Panc1 (cell line): ENCODE measurements at regions not wholly inside any gene's neighbourhood (a gene's known extent, or its start where the extent isn't known, plus 50 kb on each side); places are given as distances from the start of the nearest gene placed in this dataset.

Experiments
- ATAC-seq: fragments of 200-7000 bp; cut with Tn5 transposase; 2 replicates; pipeline ENCODE4 v1.9.1; 2020; ENCODE audit warnings: mild to moderate bottlenecking, moderate library complexity
- BruUV-seq: library from RNA; stranded (reverse); fragments of 400-500 nt; replicated peaks from 2 replicates; lab custom pipeline; 2021; lab: Mats Ljungman, UMichigan
- CTCF ChIA-PET: fragments of 300-600 bp; sonication (Branson Sonifier 250); formaldehyde crosslinking; loops from one replicate; lab custom pipeline; 2022; ENCODE audit warnings: antibody characterized with exemption; lab: Charles Lee
- POLR2A ChIA-PET: fragments of 300-600 bp; sonication (Branson Sonifier 250); formaldehyde crosslinking; loops from one replicate; lab custom pipeline; 2022; ENCODE audit warnings: antibody characterized with exemption; lab: Charles Lee
- DNase-seq: peaks from one replicate; pipeline ENCODE4 v3.0.0-alpha.2; 2010; ENCODE audit warnings: low read depth, low spot score
- H3K27ac ChIP-seq: 2 replicates; pipeline ENCODE4 v1.5.1; 2011; ENCODE audit warnings: mild to moderate bottlenecking, low read length, inconsistent platforms
- H3K27me3 ChIP-seq: fragments of 200-500 bp; sonication (Bioruptor generic); 2 replicates; pipeline ENCODE4 v1.6.0; 2014; ENCODE audit warnings: low read length, inconsistent platforms; ENCODE audit not compliant: control insufficient read depth, insufficient read depth
- H3K36me3 ChIP-seq: fragments of 200-500 bp; sonication (Bioruptor generic); 2 replicates; pipeline ENCODE4 v1.5.1; 2014; ENCODE audit warnings: inconsistent platforms, mild to moderate bottlenecking, low read length, moderate library complexity; ENCODE audit not compliant: control insufficient read depth, insufficient read depth
- H3K4me1 ChIP-seq: 2 replicates; pipeline ENCODE4 v1.5.1; 2011; ENCODE audit warnings: inconsistent platforms, mild to moderate bottlenecking, low read length, moderate library complexity; ENCODE audit not compliant: control insufficient read depth, insufficient read depth
- H3K4me3 ChIP-seq, 2 experiments: 2 replicates each; pipeline ENCODE4 v1.5.1; 2011 to 2012; ENCODE audit warnings: low read depth in 2 of 2, low read length in 2 of 2, mild to moderate bottlenecking in 2 of 2, inconsistent platforms in 1 of 2, moderate library complexity in 1 of 2
- H3K9me3 ChIP-seq: fragments of 200-500 bp; sonication (Bioruptor generic); 2 replicates; pipeline ENCODE4 v1.5.1; 2014; ENCODE audit warnings: low read depth, mild to moderate bottlenecking, inconsistent platforms, low read length, moderate library complexity; ENCODE audit not compliant: control insufficient read depth, insufficient read depth
- CTCF ChIP-seq: fragments of 450-650 bp; IDR thresholded peaks from 2 replicates; pipeline ENCODE4 v1.5.1; 2017; ENCODE audit warnings: mild to moderate bottlenecking
- POLR2AphosphoS5 ChIP-seq: IDR thresholded peaks from 2 replicates; pipeline ENCODE4 v1.6.1; 2012; ENCODE audit warnings: mild to moderate bottlenecking, low read depth, low read length, moderate library complexity
- SIN3A ChIP-seq: IDR thresholded peaks from 2 replicates; pipeline ENCODE4 v1.6.1; 2012; ENCODE audit warnings: low read depth, mild to moderate bottlenecking, low read length, moderate library complexity, borderline replicate concordance; ENCODE audit not compliant: insufficient read depth
- TCF7L2 ChIP-seq: IDR thresholded peaks from 2 replicates; pipeline ENCODE4 v1.6.1; 2011; ENCODE audit warnings: mild to moderate bottlenecking, low read depth, low read length, inconsistent platforms
- in situ Hi-C: cut with HindIII; loops from 2 replicates; pipeline ENCODE4 v1.10.0; 2016; ENCODE audit warnings: low sequenced_read_pairs, low pct_unique_long_range_greater_than_20kb
- intact Hi-C: fragments of 100-400 bp; cut with micrococcal nuclease; formaldehyde crosslinking; loops from one replicate; pipeline ENCODE4 v1.10.0; 2022; ENCODE audit not compliant: unreplicated experiment
- TF ChIP-seq, protein P1 (sequence below), 2 experiments: IDR thresholded peaks; 2 replicates each; pipeline ENCODE4 v1.6.1; 2011 to 2012; ENCODE audit warnings: low read depth in 2 of 2, control low read depth in 1 of 2, low read length in 1 of 2, mild to moderate bottlenecking in 1 of 2, moderate library complexity in 1 of 2; ENCODE audit not compliant: insufficient read depth in 1 of 2

DNA sequence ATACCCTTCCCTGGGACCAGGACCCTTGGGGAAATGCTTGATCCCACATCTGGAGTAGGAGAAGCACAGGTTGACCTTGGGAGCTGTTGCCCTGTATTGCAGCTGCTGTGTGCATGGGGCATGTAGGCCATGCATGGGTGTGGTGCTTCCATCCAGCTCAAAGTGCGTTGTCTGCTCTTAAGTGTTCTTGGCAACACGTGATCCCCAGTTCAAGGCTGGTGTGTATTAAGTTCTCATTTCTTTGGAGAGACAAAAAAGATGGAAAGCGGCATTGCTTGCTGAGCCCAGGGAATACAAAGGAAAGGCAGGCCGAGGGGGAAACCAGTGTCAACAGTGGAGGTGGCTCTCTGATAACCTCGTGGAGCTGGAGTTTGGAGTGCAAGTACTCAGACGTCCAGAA, 110.7 kb downstream of the RTP5 start:
- ATAC-seq = no peak
- no peaks in the 10 kb centered on the region for H3K4me1 ChIP-seq
- in situ Hi-C loops (no loop called here), intact Hi-C loops (no loop called here)
- no peaks in the 10 kb centered on the region for H3K9me3 ChIP-seq
- no peak overlapping the region for H3K27ac ChIP-seq
- BruUV-seq = no TSS peak
- no peak for DNase-seq
- no peaks in the 10 kb centered on the region for H3K27me3 ChIP-seq
- no peaks in the 10 kb centered on the region for H3K36me3 ChIP-seq
- H3K4me3 ChIP-seq = no peak overlapping the region
- ChIA-PET POLR2A (no interaction called here), CTCF (no interaction called here)
- TF ChIP-seq, protein P1, sequence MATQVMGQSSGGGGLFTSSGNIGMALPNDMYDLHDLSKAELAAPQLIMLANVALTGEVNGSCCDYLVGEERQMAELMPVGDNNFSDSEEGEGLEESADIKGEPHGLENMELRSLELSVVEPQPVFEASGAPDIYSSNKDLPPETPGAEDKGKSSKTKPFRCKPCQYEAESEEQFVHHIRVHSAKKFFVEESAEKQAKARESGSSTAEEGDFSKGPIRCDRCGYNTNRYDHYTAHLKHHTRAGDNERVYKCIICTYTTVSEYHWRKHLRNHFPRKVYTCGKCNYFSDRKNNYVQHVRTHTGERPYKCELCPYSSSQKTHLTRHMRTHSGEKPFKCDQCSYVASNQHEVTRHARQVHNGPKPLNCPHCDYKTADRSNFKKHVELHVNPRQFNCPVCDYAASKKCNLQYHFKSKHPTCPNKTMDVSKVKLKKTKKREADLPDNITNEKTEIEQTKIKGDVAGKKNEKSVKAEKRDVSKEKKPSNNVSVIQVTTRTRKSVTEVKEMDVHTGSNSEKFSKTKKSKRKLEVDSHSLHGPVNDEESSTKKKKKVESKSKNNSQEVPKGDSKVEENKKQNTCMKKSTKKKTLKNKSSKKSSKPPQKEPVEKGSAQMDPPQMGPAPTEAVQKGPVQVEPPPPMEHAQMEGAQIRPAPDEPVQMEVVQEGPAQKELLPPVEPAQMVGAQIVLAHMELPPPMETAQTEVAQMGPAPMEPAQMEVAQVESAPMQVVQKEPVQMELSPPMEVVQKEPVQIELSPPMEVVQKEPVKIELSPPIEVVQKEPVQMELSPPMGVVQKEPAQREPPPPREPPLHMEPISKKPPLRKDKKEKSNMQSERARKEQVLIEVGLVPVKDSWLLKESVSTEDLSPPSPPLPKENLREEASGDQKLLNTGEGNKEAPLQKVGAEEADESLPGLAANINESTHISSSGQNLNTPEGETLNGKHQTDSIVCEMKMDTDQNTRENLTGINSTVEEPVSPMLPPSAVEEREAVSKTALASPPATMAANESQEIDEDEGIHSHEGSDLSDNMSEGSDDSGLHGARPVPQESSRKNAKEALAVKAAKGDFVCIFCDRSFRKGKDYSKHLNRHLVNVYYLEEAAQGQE (IDR thresholded peaks at IDR 0.05; ENCODE audit: insufficient read depth in 1 of 2, low read depth in 2 of 2, low read length in 1 of 2) = no peak
- TF ChIP-seq SIN3A (no peak), CTCF (no peak), TCF7L2 (no peak)

DNA sequence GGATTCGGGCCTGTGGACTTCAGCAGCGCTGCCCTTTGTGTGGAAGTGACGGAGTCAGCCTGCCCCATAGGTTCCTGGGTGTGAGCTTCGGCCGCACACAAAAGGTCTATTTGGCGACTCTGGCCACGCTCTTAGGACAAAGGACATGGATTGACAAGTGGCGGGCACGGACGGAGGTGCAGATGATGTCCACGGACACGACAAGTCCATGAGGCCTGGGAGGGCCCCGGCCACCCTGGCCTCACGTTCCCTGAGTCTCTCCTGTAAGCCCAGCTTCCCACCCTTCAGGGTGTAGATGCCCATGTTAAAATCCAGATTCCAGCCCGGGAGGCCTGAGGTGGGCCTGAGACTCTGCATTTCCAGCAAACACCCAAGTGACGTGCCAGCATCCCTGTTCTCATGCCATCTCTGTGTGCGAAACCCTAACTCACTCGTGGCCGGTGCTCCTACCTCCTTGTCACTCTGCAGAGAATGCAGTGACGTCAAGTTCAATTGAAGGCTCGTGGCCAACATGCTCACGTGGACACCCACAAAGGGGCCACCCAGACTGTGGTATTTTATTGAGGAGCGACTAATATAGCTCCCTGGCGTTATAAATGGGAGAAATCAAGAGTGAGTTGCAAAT, 111.7 kb downstream of the RTP5 start:
- H3K27me3 ChIP-seq = no peaks in the 10 kb centered on the region
- intact Hi-C loops = no loop called here
- H3K9me3 ChIP-seq = no peaks in the 10 kb centered on the region
- in situ Hi-C loops = no loop called here
- no TSS peak for BruUV-seq
- no peak overlapping the region for H3K4me3 ChIP-seq
- ChIA-PET CTCF (no interaction called here), POLR2A (no interaction called here)
- ATAC-seq (no peak), DNase-seq (no peak)
- H3K27ac ChIP-seq = no peak overlapping the region
- no peaks in the 10 kb centered on the region for H3K36me3 ChIP-seq
- TF ChIP-seq TCF7L2 = no peak
- TF ChIP-seq, protein P1 (IDR thresholded peaks at IDR 0.05; ENCODE audit: insufficient read depth in 1 of 2, low read depth in 2 of 2, low read length in 1 of 2) = no peak
- no peak for TF ChIP-seq POLR2AphosphoS5
- no peak for TF ChIP-seq CTCF
- no peak for TF ChIP-seq SIN3A
- H3K4me1 ChIP-seq = no peaks in the 10 kb centered on the region
